22Rv1 (cell line): ENCODE measurements at regions not wholly inside any gene's neighbourhood (a gene's known extent, or its start where the extent isn't known, plus 50 kb on each side); places are given as distances from the start of the nearest gene placed in this dataset.

ENCODE experiments used
- ZFX ChIP-seq: fragments of 450-650 bp; IDR thresholded peaks from 2 replicates; pipeline ENCODE4 v1.6.1; 2017; ENCODE audit warnings: antibody characterized with exemption, borderline replicate concordance
- TF ChIP-seq, protein P1 (sequence below): fragments of 450-650 bp; IDR thresholded peaks from 2 replicates; pipeline ENCODE4 v1.5.1; 2017; ENCODE audit warnings: mild to moderate bottlenecking

DNA sequence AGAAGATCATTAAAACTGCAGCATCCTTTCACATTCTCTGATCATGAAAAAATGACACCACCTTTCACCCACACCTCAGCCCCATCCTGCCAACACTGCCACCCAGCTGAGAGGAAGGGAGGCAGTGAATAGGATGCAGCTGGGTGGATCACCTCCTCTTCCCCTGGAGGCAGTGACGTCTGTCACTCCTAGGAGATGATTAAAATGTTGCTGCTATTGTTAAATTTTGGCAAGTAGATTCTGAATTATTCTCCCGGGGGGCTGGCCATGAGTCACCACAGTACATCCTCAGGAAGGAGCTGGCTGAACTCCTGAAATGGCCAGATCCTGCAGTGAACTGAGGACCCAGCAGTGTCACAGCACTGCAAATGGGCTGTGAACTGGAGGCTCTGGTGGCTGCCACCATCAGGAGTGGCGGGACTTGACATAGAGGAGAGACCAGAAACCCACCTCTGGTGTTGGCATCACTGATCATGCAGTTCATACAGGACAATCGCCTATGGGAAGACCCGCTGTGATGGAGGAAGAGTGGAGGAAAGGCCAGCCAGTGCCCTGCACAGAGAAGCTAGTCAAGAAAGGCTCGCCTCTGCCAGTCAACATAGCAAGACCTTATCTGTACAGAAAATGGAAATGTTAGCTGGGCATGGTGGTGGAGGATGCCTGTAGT lies 199.1 kb downstream of the FAM43A start:
- TF ChIP-seq, protein P1, sequence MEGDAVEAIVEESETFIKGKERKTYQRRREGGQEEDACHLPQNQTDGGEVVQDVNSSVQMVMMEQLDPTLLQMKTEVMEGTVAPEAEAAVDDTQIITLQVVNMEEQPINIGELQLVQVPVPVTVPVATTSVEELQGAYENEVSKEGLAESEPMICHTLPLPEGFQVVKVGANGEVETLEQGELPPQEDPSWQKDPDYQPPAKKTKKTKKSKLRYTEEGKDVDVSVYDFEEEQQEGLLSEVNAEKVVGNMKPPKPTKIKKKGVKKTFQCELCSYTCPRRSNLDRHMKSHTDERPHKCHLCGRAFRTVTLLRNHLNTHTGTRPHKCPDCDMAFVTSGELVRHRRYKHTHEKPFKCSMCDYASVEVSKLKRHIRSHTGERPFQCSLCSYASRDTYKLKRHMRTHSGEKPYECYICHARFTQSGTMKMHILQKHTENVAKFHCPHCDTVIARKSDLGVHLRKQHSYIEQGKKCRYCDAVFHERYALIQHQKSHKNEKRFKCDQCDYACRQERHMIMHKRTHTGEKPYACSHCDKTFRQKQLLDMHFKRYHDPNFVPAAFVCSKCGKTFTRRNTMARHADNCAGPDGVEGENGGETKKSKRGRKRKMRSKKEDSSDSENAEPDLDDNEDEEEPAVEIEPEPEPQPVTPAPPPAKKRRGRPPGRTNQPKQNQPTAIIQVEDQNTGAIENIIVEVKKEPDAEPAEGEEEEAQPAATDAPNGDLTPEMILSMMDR = no peak
- no peak for TF ChIP-seq ZFX
